Upper lobe of left lung (tissue), 6 donors: ENCODE measurements at regions not wholly inside any gene's neighbourhood (a gene's known extent, or its start where the extent isn't known, plus 50 kb on each side); places are given as distances from the start of the nearest gene placed in this dataset.

Experiments
- ATAC-seq, 2 donors: fragments of 200-7000 bp; cut with Tn5 transposase; one replicate each; pipeline ENCODE4 v1.9.1; 2022; ENCODE audit warnings: mild to moderate bottlenecking in 2 of 2, moderate library complexity in 2 of 2; ENCODE audit not compliant: low FRiP score in 2 of 2
- DNase-seq, 2 donors: peaks; one replicate each; pipeline ENCODE4 v3.0.0-alpha.2; 2019 to 2020
- H3K27ac ChIP-seq, 4 donors: fragments of 200-600 bp; sonication (generic); one replicate each; pipeline ENCODE4 v1.5.1; 2016 to 2019
- H3K27me3 ChIP-seq, 4 donors: fragments of 200-600 bp; sonication (generic); one replicate each; pipeline ENCODE4 v1.5.1; 2017 to 2019
- H3K36me3 ChIP-seq, 4 donors: fragments of 200-600 bp; sonication (generic); one replicate each; pipeline ENCODE4 v1.5.1; 2016 to 2019
- H3K4me1 ChIP-seq, 4 donors: fragments of 200-600 bp; sonication (generic); one replicate each; pipeline ENCODE4 v1.5.1; 2018 to 2019
- H3K4me3 ChIP-seq, 4 donors: fragments of 200-600 bp; sonication (generic); one replicate each; pipeline ENCODE4 v1.5.1; 2017 to 2019; ENCODE audit warnings: mild to moderate bottlenecking in 2 of 4, moderate library complexity in 1 of 4
- H3K9me3 ChIP-seq, 4 donors: fragments of 200-600 bp; sonication (generic); one replicate each; pipeline ENCODE4 v1.5.1; 2018 to 2019
- EP300 ChIP-seq, 4 donors: sonication (generic); formaldehyde crosslinking; IDR thresholded peaks; one replicate each; pipeline ENCODE4 v1.5.1; 2017; ENCODE audit warnings: antibody characterized with exemption in 4 of 4, control low read depth in 2 of 4
- POLR2A ChIP-seq, 4 donors: fragments of 450-650 bp; IDR thresholded peaks; one replicate each; pipeline ENCODE4 v1.5.1; 2016 to 2017; ENCODE audit warnings: antibody characterized with exemption in 4 of 4, mild to moderate bottlenecking in 2 of 4
- POLR2AphosphoS5 ChIP-seq, 2 donors: sonication (generic); formaldehyde crosslinking; IDR thresholded peaks; one replicate each; pipeline ENCODE4 v1.5.1; 2017; ENCODE audit warnings: antibody characterized with exemption in 2 of 2
- WGBS, 2 donors: methylation state at CpG; one replicate each; pipeline ENCODE4 v1.1.5; 2017 to 2018; 5-methylcytosine and 5-hydroxymethylcytosine counted together
- TF ChIP-seq, protein P1 (sequence below), 6 experiments: fragments of 450-650 bp in 4 of 6; fragments of 200-600 bp in 2 of 6; sonication (generic) in 2 of 6; IDR thresholded peaks; one replicate each; pipeline ENCODE4 v1.5.1; 2016 to 2019; ENCODE audit warnings: antibody characterized with exemption in 6 of 6
- donor health status: DM: no; HTN: no; CAD: no; lungs with moderate emphysema.
- donor health status: DM: no; HTN: yes; CAD: no; lungs with severe emphysema.

DNA sequence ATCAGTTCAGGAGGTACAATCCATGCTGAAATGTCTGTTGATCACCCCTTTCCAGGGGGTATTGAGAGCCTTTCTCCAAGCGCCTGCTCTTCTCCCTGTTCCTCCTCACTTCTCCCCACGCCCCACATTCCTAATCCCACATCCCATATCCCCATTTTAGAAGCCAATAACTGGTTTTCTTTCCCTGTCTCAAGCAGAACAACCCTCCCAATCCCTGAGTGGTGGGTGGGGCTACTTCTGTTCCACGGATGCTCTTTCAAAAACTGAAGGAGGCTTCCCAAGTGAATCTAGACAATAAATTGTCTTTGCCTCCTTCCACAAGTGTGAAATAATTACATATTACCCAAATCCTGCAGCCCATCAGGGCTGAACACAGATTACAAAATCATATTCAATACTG, 77.0 kb upstream of the SEMA6A start:
- H3K36me3 ChIP-seq, result no peaks in the 10 kb centered on the region
- H3K4me3 ChIP-seq, result no peak overlapping the region
- no peak overlapping the region for H3K27ac ChIP-seq
- H3K9me3 ChIP-seq, result no peaks in the 10 kb centered on the region
- no peaks in the 10 kb centered on the region for H3K27me3 ChIP-seq
- WGBS, 2 donors, result 68% methylated on average over 3 of the region's 3 CpGs
- H3K4me1 ChIP-seq, result no peaks in the 10 kb centered on the region
- ATAC-seq (no peak), DNase-seq (no peak)
- TF ChIP-seq POLR2AphosphoS5 (IDR thresholded peaks at IDR 0.05) (no peak), POLR2A (IDR thresholded peaks at IDR 0.05) (no peak), EP300 (IDR thresholded peaks at IDR 0.05) (no peak)
- TF ChIP-seq, protein P1, sequence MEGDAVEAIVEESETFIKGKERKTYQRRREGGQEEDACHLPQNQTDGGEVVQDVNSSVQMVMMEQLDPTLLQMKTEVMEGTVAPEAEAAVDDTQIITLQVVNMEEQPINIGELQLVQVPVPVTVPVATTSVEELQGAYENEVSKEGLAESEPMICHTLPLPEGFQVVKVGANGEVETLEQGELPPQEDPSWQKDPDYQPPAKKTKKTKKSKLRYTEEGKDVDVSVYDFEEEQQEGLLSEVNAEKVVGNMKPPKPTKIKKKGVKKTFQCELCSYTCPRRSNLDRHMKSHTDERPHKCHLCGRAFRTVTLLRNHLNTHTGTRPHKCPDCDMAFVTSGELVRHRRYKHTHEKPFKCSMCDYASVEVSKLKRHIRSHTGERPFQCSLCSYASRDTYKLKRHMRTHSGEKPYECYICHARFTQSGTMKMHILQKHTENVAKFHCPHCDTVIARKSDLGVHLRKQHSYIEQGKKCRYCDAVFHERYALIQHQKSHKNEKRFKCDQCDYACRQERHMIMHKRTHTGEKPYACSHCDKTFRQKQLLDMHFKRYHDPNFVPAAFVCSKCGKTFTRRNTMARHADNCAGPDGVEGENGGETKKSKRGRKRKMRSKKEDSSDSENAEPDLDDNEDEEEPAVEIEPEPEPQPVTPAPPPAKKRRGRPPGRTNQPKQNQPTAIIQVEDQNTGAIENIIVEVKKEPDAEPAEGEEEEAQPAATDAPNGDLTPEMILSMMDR (IDR thresholded peaks at IDR 0.05), result no peak

DNA sequence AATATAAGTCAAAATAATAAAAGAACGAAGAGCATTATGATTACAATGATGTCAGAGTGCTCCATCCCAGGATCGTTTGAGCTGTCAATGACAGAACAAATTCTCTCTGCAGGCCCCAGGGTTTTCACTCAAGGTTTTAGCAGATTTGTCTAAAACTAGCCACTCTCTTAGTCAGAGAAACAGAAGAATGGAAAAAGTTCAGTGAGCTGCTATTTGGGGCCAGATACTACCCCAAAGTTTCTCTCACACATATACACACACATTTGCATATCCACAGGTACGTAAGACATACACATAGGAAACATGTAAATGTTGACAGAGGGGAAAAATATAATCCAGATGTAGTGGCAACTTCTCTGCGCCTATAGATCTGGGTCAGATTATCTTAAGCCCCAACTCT, 76.3 kb upstream of the SEMA6A start:
- 84 to 94% methylated on average over 4 of the region's 4 CpGs for WGBS, 2 donors
- no peak for DNase-seq

DNA sequence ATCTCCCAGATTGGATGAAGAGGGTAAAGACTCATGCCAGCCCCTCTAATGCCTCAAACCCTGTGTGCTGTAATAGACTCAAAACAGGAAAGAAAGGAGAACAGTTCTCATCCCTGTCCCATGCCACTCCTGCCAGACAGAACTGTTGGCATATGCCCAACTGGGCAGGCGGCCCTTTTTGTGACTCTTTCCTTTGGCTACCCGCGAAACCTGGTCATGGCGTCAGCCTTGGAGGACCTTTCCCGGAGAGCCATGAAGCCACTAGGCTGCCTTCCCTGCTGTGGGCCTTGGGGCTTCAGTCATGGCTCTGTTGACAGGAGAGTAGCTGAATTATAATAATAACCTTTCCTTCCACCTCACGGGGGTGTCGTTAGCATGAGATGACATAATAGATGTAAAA, 75.9 kb upstream of the SEMA6A start:
- H3K4me3 ChIP-seq, result no peak overlapping the region
- WGBS, 2 donors, result 91 to 97% methylated on average over 7 of the region's 7 CpGs
- H3K27ac ChIP-seq, result no peak overlapping the region
- H3K9me3 ChIP-seq, result no peaks in the 10 kb centered on the region
- H3K4me1 ChIP-seq, result no peaks in the 10 kb centered on the region
- no peaks in the 10 kb centered on the region for H3K27me3 ChIP-seq
- ATAC-seq, result no peak
- H3K36me3 ChIP-seq, result no peaks in the 10 kb centered on the region
- DNase-seq, result no peak
- no peak for TF ChIP-seq POLR2A (IDR thresholded peaks at IDR 0.05)
- no peak for TF ChIP-seq EP300 (IDR thresholded peaks at IDR 0.05)
- TF ChIP-seq, protein P1 (IDR thresholded peaks at IDR 0.05), result no peak
- no peak for TF ChIP-seq POLR2AphosphoS5 (IDR thresholded peaks at IDR 0.05)

More for the DNA sequence above, 76.3 kb upstream of the SEMA6A start:
- Histone ChIP-seq H3K4me1 (no peaks in the 10 kb centered on the region), H3K4me3 (no peak overlapping the region), H3K36me3 (no peaks in the 10 kb centered on the region), H3K27ac (no peak overlapping the region), H3K9me3 (no peaks in the 10 kb centered on the region), H3K27me3 (no peaks in the 10 kb centered on the region)
- TF ChIP-seq POLR2AphosphoS5 (IDR thresholded peaks at IDR 0.05) (no peak), EP300 (IDR thresholded peaks at IDR 0.05) (no peak)
- TF ChIP-seq, protein P1 (IDR thresholded peaks at IDR 0.05), result no peak
- no peak for ATAC-seq

DNA sequence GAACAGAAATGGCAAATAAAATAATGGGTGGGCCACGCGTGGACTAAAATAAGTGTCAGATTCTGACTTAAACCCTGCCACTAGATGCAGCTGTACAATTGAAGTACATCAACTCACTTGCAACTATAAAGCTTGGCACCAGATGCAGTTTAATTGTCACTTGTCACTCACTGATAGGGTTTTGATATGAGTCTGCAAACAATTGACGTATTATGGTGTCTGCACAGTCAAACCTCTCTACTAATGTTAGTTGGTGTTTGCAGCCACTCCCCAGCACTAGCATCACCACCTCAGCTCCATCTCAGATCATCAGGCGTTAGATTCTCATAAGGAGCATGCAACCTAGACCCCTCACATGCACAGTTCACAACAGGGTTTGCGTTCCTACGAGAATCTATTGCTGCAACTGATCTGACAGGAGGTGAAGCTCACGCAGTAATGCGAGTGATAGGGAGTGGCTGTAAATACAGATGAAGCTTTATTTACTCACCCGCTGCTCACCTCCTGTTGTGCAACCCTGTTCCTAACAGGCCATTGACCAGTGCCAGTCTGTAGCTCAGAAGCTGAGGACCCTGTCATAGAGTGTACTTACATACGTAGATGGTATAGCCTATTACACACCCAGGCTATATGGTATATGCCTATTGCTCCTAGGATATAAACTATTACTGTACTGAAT, 72.1 kb upstream of the SEMA6A start:
- H3K36me3 ChIP-seq, result no peaks in the 10 kb centered on the region
- no peak overlapping the region for H3K4me3 ChIP-seq
- DNase-seq, result no peak
- no peaks in the 10 kb centered on the region for H3K9me3 ChIP-seq
- no peak overlapping the region for H3K27ac ChIP-seq
- no peaks in the 10 kb centered on the region for H3K4me1 ChIP-seq
- 92 to 93% methylated on average over 10 of the region's 10 CpGs for WGBS, 2 donors
- ATAC-seq, result no peak
- TF ChIP-seq POLR2AphosphoS5 (IDR thresholded peaks at IDR 0.05) (no peak), EP300 (IDR thresholded peaks at IDR 0.05) (no peak), POLR2A (IDR thresholded peaks at IDR 0.05) (no peak)
- TF ChIP-seq, protein P1 (IDR thresholded peaks at IDR 0.05), result no peak
- no peaks in the 10 kb centered on the region for H3K27me3 ChIP-seq

DNA sequence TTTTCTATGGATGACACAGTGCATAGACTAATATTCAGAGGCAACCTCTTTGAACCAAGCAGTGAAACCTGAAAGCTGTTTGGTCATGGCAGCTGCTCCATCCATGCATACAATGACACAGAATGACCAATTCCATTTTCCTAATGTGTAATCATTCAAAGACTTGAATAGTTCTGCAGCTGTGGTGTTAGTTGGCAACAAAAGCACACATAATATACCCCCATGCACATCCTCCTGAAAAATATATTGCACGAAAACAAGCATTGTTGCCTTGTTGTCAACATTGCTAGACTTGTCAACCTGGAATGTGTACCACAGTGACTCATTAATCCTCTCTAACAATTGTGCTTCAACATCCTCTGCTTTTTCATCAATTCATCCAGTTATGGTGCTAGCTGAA, 71.0 kb upstream of the SEMA6A start:
- H3K4me1 ChIP-seq, result no peaks in the 10 kb centered on the region
- no peak overlapping the region for H3K4me3 ChIP-seq
- no peaks in the 10 kb centered on the region for H3K36me3 ChIP-seq
- DNase-seq (no peak), ATAC-seq (no peak)
- H3K27ac ChIP-seq, result no peak overlapping the region
- no peaks in the 10 kb centered on the region for H3K9me3 ChIP-seq
- WGBS, 2 donors, result 92 to 100% methylated on average over 1 of the region's 1 CpG
- H3K27me3 ChIP-seq, result no peaks in the 10 kb centered on the region
- TF ChIP-seq EP300 (IDR thresholded peaks at IDR 0.05) (no peak), POLR2AphosphoS5 (IDR thresholded peaks at IDR 0.05) (no peak), POLR2A (IDR thresholded peaks at IDR 0.05) (no peak)
- TF ChIP-seq, protein P1 (IDR thresholded peaks at IDR 0.05), result no peak
